ENCODE measurements at regions not wholly inside any gene's neighbourhood (a gene's known extent, or its start where the extent isn't known, plus 50 kb on each side); places are given as distances from the start of the nearest gene placed in this dataset.

DNA sequence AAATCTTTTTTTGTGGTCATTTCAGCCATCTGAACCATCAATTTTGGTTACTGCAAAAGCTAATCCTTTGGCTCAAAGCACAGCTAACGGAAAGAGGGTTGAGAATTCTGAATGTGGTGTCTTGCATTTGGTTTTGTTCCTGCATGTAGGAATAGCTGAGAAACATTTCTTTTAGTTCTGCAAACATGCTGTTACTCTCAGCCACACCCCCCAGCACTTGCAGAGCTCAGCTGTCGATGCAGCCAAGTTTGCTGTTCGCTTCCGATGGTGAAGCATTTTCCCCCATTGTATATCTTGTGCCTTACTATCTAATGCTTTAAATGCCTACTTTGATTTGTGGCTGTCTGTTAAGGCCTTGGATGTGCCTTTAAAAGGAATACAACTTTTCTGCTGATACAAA, 294.9 kb upstream of the FANCL start:
- TF ChIP-seq BHLHE40 (IDR thresholded peaks at IDR 0.05; ENCODE audit: borderline replicate concordance) (no peak), SP1 (IDR thresholded peaks at IDR 0.05) (no peak), FOXK2 (IDR thresholded peaks at IDR 0.05) (no peak), FOXM1 (IDR thresholded peaks at IDR 0.05; ENCODE audit: borderline replicate concordance) (no peak), SUZ12 (IDR thresholded peaks at IDR 0.05) (no peak), FOXA1 (IDR thresholded peaks at IDR 0.05) (no peak), CTBP1 (IDR thresholded peaks at IDR 0.05; ENCODE audit: borderline replicate concordance) (no peak), ARNT (IDR thresholded peaks at IDR 0.05) (no peak), TARDBP (IDR thresholded peaks at IDR 0.05) (no peak), ELF4 (IDR thresholded peaks at IDR 0.05) (no peak), L3MBTL2 (conservative IDR thresholded peaks at IDR 0.05) (no peak), NFRKB (IDR thresholded peaks at IDR 0.05) (no peak)

All from HEK293T (cell line).